Psoas muscle (tissue), 7 donors: ENCODE measurements at regions not wholly inside any gene's neighbourhood (a gene's known extent, or its start where the extent isn't known, plus 50 kb on each side); places are given as distances from the start of the nearest gene placed in this dataset.
A peak's percentile ranks its signal among the peaks of the same experiment; 100 is the strongest.

Source experiments
- ATAC-seq, 4 donors: fragments of 200-7000 bp; cut with Tn5 transposase; one replicate each; pipeline ENCODE4 v1.9.1; 2020; ENCODE audit warnings: moderate library complexity in 3 of 4, mild to moderate bottlenecking in 2 of 4
- DNase-seq, 2 donors: peaks; one replicate each; pipeline ENCODE4 v3.0.0-alpha.2; 2020
- H3K27ac ChIP-seq: fragments of 200-600 bp; one replicate; pipeline ENCODE4 v1.8.0; 2022
- H3K27me3 ChIP-seq, 3 donors: fragments of 200-600 bp in 1 of 3; one replicate each; pipeline versions ENCODE4 v1.6.1 to v1.8.0; 2013 to 2022; ENCODE audit warnings: low read length in 2 of 3, mild to moderate bottlenecking in 2 of 3, moderate library complexity in 1 of 3; ENCODE audit not compliant: insufficient read depth in 3 of 3
- H3K36me3 ChIP-seq, 2 donors: fragments of 200-600 bp in 1 of 2; one replicate each; pipeline versions ENCODE4 v1.6.1 to v1.8.0; 2013 to 2022; ENCODE audit warnings: low read depth in 1 of 2, mild to moderate bottlenecking in 1 of 2, moderate library complexity in 1 of 2; ENCODE audit not compliant: insufficient read depth in 1 of 2
- H3K4me1 ChIP-seq: fragments of 200-600 bp; one replicate; pipeline ENCODE4 v1.8.0; 2022
- H3K4me3 ChIP-seq: fragments of 200-600 bp; one replicate; pipeline ENCODE4 v1.8.0; 2022; ENCODE audit warnings: mild to moderate bottlenecking
- H3K9me3 ChIP-seq: fragments of 200-600 bp; one replicate; pipeline ENCODE4 v1.8.0; 2022
- WGBS, 3 donors: extraction: QIAGEN DNeasy Blood & Tissue Kit; methylation state at CpG; one replicate each; pipeline versions ENCODE4 v1.1.6 to v1.1.7; 2013; 5-methylcytosine and 5-hydroxymethylcytosine counted together
- intact Hi-C, 2 donors: fragments of 100-400 bp; cut with DNase I; formaldehyde crosslinking; loops; one replicate each; pipeline versions ENCODE4 v1.11.0 to v1.14.2; 2022
- TF ChIP-seq, protein P1 (sequence below): fragments of 200-600 bp; IDR thresholded peaks from one replicate; pipeline ENCODE4 v1.8.0; 2022; ENCODE audit warnings: antibody characterized with exemption
- donor health status: healthy with polysubstance abuse.
- donor health status: DM: no; HTN: no; CAD: no; lungs with moderate emphysema.
- donor health status: Bipolar disorder and iron deficiency.
- donor health status: healthy.
- donor health status: DM: yes; HTN: yes; CAD: no.
- donor health status: DM: no; HTN: no; CAD: no.
- donor health status: DM: yes; HTN: yes; CAD: no.

DNA sequence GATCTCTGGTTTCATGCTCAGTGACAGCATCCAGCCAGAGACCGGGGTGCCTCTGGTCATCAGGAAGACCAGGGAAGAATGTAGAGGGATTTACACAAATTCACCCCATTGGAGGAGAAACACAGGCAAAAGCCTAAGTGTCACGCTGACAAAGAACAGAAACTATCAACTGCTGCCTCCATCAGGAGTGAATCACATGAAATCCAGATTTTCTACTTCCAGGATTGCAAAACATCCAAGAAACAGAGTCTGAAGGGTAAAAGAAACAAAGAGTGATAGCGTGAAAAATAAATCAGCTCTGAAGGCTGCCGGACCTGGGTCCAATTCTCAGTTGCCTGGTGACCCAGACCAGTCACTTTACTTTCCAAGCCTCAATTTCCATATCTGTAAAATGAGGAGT is 136.1 kb upstream of the MAP1LC3B2 start:
- Histone ChIP-seq H3K9me3 (no peaks in the 10 kb centered on the region), H3K4me3 (no peak overlapping the region), H3K27me3 (no peaks in the 10 kb centered on the region), H3K27ac (no peak overlapping the region), H3K36me3 (no peaks in the 10 kb centered on the region), H3K4me1 (no peaks in the 10 kb centered on the region)
- no peak for ATAC-seq
- WGBS, 3 donors = 47 to 51% (median 50%) methylated on average over 4 of the region's 4 CpGs
- no peak for DNase-seq
- TF ChIP-seq, protein P1, sequence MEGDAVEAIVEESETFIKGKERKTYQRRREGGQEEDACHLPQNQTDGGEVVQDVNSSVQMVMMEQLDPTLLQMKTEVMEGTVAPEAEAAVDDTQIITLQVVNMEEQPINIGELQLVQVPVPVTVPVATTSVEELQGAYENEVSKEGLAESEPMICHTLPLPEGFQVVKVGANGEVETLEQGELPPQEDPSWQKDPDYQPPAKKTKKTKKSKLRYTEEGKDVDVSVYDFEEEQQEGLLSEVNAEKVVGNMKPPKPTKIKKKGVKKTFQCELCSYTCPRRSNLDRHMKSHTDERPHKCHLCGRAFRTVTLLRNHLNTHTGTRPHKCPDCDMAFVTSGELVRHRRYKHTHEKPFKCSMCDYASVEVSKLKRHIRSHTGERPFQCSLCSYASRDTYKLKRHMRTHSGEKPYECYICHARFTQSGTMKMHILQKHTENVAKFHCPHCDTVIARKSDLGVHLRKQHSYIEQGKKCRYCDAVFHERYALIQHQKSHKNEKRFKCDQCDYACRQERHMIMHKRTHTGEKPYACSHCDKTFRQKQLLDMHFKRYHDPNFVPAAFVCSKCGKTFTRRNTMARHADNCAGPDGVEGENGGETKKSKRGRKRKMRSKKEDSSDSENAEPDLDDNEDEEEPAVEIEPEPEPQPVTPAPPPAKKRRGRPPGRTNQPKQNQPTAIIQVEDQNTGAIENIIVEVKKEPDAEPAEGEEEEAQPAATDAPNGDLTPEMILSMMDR = no peak
- intact Hi-C loops = no loop called here

GRCh38 chr12:116425256-116426193 is 133.7 kb upstream of the MAP1LC3B2 start:
- WGBS, 3 donors = 88 to 98% (median 88%) methylated on average over 15 of the region's 15 CpGs
- no peaks in the 10 kb centered on the region for H3K4me1 ChIP-seq
- no peak overlapping the region for H3K27ac ChIP-seq
- ATAC-seq (no peak), DNase-seq (no peak)
- no peaks in the 10 kb centered on the region for H3K27me3 ChIP-seq
- H3K36me3 ChIP-seq = no peaks in the 10 kb centered on the region
- intact Hi-C loops = no loop called here
- no peaks in the 10 kb centered on the region for H3K9me3 ChIP-seq
- H3K4me3 ChIP-seq = no peak overlapping the region
- TF ChIP-seq, protein P1 = no peak

DNA sequence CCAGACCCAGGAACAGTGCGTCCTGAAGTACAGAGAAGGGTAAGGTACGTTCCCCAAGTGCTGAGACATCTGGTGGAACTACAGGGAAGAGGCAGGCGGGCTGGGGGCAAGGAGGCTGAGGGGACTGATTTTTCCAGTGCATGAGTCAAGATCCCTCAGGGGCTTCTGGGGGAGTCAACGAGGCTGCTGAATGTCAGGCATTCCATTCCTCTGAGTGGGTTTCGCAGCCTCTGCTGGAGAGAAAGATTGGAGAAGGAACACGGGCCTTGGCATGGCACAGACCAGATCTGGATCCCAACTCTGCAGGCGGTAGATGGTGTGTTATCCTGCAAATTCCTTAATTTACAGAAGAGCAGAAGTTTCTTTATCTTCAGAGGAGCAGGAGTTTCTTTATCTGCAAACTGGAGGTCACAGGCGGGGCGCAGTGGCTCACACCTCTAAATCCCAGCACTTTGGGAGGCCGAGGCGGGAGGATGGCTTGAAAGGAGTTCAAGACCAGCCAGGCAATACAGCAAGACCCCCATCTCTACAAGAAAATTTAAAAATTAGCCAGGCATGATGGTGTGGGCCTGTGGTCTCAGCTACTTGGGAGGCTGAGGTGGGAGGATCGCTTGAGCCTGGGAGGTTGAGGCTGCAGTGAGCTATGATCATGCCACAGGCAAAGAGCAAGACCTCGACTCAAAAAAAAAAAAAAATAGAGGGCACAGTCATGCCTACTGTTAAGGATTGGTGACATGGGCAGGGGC is 132.6 kb upstream of the MAP1LC3B2 start:
- WGBS, 3 donors = 69 to 75% (median 74%) methylated on average over 13 of the region's 13 CpGs
- H3K27me3 ChIP-seq = no peaks in the 10 kb centered on the region
- no peak overlapping the region for H3K27ac ChIP-seq
- intact Hi-C loops = no loop called here
- DNase-seq (peak; percentile 73 to 74), ATAC-seq (peak; percentile 57 to 80 (median 74))
- no peaks in the 10 kb centered on the region for H3K4me1 ChIP-seq
- H3K36me3 ChIP-seq = no peaks in the 10 kb centered on the region
- no peaks in the 10 kb centered on the region for H3K9me3 ChIP-seq
- no peak overlapping the region for H3K4me3 ChIP-seq
- TF ChIP-seq, protein P1 = peak; percentile 7

DNA sequence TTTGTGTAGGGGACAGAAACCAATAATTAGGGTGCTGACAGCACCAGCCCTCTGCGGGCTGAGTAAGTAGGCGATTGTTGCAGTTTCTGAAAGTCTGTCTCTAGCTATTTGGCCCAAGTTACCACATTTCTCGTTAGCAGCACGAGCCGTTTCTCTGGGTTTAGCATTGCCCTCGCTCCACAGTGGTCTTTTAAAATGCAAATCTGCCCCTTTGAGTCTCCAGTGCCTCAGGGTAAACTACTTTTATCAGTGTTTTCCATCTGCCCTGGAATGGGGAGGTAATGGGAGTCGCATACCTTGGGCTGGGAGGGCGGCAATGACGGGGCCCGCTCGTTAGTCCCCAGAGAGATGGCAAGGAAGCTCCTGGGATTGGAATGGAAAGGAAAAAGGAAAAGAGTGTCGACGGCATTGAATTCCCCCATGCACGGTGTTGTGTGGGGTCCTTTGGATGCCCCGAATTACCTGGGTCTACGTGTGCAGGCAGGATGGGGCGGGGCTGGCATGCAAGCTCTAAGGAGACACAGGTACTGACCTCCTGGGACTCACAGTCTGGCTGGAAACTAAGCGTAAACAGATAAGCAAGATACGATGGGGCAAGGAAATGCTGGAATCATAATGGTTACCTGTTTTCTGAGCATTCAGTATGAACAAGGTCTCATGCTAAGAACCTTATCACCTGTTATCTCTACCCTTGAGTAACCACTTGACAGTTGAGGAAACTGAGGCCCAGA is 131.8 kb upstream of the MAP1LC3B2 start:
- intact Hi-C loops = no loop called here
- H3K4me1 ChIP-seq = no peaks in the 10 kb centered on the region
- TF ChIP-seq, protein P1 = no peak
- no peaks in the 10 kb centered on the region for H3K36me3 ChIP-seq
- H3K27me3 ChIP-seq = no peaks in the 10 kb centered on the region
- H3K27ac ChIP-seq = no peak overlapping the region
- H3K9me3 ChIP-seq = no peaks in the 10 kb centered on the region
- H3K4me3 ChIP-seq = no peak overlapping the region
- ATAC-seq (no peak), DNase-seq (no peak)
- 71 to 72% (median 72%) methylated on average over 19 of the region's 19 CpGs for WGBS, 3 donors
